Ectodermal cell (in vitro differentiated cells): ENCODE measurements at regions not wholly inside any gene's neighbourhood (a gene's known extent, or its start where the extent isn't known, plus 50 kb on each side); places are given as distances from the start of the nearest gene placed in this dataset.

Experiments used
- H3K27ac ChIP-seq: 2 replicates; pipeline ENCODE4 v1.7.0; 2013; ENCODE audit warnings: mild to moderate bottlenecking, low read depth, low read length; ENCODE audit not compliant: insufficient read depth, poor library complexity, severe bottlenecking
- H3K27me3 ChIP-seq: 2 replicates; pipeline ENCODE4 v1.7.0; 2013; ENCODE audit warnings: mild to moderate bottlenecking, low read length; ENCODE audit not compliant: insufficient read depth, control insufficient read depth, poor library complexity, severe bottlenecking
- H3K36me3 ChIP-seq: one replicate; pipeline ENCODE4 v1.7.0; 2013; ENCODE audit warnings: low read length; ENCODE audit not compliant: control insufficient read depth, insufficient read depth
- H3K4me1 ChIP-seq: one replicate; pipeline ENCODE4 v1.7.0; 2013; ENCODE audit warnings: low read length; ENCODE audit not compliant: control insufficient read depth, insufficient read depth
- H3K4me3 ChIP-seq: 2 replicates; pipeline ENCODE4 v1.7.0; 2013; ENCODE audit warnings: low read depth, low read length, control low read depth; ENCODE audit not compliant: insufficient read depth
- H3K9me3 ChIP-seq: 2 replicates; pipeline ENCODE4 v1.7.0; 2013; ENCODE audit warnings: mild to moderate bottlenecking, low read length, moderate library complexity; ENCODE audit not compliant: control insufficient read depth
- WGBS, 2 experiments: methylation state at CpG; one replicate each; pipeline ENCODE4 v1.1.7; 2013; ENCODE audit warnings: missing lambda C conversion rate in 2 of 2; 5-methylcytosine and 5-hydroxymethylcytosine counted together

GRCh38 chr6:155795173-155795796 is 339.6 kb upstream of the NOX3 start:
- H3K4me3 ChIP-seq = no peak overlapping the region
- H3K27ac ChIP-seq = no peak overlapping the region
- no peaks in the 10 kb centered on the region for H3K4me1 ChIP-seq
- no peaks in the 10 kb centered on the region for H3K9me3 ChIP-seq
- no peaks in the 10 kb centered on the region for H3K27me3 ChIP-seq
- H3K36me3 ChIP-seq = no peaks in the 10 kb centered on the region
- WGBS, 2 experiments = 93 to 96% methylated on average over 8 of the region's 8 CpGs

DNA sequence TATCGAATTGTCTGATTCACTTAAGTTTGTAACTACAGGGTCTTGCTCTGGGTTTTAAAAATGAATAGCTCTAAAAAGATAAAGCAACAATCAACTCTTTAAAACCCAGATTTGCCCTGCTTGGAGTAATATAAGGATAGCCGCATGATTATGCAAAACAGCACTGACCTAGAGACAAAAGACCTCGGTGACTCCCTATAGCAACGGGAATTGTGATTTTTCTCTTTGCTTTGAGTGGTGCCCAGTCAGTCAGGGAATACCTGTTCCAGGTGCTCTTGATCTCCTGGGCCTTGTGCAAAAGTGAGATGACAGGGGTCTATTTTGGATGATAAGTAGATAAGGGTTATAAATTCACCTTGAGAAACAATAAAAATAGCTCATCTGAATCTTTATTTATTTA is 336.3 kb upstream of the NOX3 start:
- H3K27me3 ChIP-seq = no peaks in the 10 kb centered on the region
- H3K4me1 ChIP-seq = no peaks in the 10 kb centered on the region
- WGBS, 2 experiments = 73 to 86% methylated on average over 3 to 4 of the region's 4 CpGs
- no peaks in the 10 kb centered on the region for H3K36me3 ChIP-seq
- H3K27ac ChIP-seq = no peak overlapping the region
- H3K4me3 ChIP-seq = no peak overlapping the region
- H3K9me3 ChIP-seq = no peaks in the 10 kb centered on the region

DNA sequence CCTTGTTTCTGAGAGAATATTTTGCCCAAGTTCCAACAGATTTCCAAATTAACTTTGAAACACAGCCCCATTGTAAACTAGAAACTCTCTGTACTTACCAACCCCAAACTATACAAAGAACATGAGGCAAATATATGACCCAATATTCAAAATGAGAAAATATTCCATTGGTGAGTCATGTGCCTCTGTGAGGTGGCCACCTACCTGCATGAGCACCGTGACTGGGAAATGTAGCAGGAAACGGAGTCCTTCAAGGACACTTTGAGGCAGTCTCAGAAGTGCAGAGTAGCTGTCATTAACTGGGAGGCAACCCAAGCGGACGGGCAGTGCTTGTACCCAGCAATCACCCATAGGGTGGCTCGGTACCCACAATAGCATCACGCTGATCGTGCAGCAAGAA is 335.5 kb upstream of the NOX3 start:
- WGBS, 2 experiments = 78 to 89% methylated on average over 7 of the region's 7 CpGs
- H3K27ac ChIP-seq = no peak overlapping the region
- no peaks in the 10 kb centered on the region for H3K27me3 ChIP-seq
- H3K4me3 ChIP-seq = no peak overlapping the region
- H3K9me3 ChIP-seq = no peaks in the 10 kb centered on the region
- no peaks in the 10 kb centered on the region for H3K4me1 ChIP-seq
- no peaks in the 10 kb centered on the region for H3K36me3 ChIP-seq

GRCh38 chr6:155787168-155787567 is 331.5 kb upstream of the NOX3 start:
- no peaks in the 10 kb centered on the region for H3K4me1 ChIP-seq
- no peak overlapping the region for H3K4me3 ChIP-seq
- no peaks in the 10 kb centered on the region for H3K9me3 ChIP-seq
- H3K27ac ChIP-seq = no peak overlapping the region
- no peaks in the 10 kb centered on the region for H3K27me3 ChIP-seq
- WGBS, 2 experiments = 95 to 96% methylated on average over 5 of the region's 5 CpGs
- no peaks in the 10 kb centered on the region for H3K36me3 ChIP-seq

GRCh38 chr6:155786528-155786927 is 330.9 kb upstream of the NOX3 start:
- WGBS, 2 experiments = 92 to 100% methylated on average over 1 of the region's 1 CpG
- H3K36me3 ChIP-seq = no peaks in the 10 kb centered on the region

GRCh38 chr6:155782739-155783459 is 327.3 kb upstream of the NOX3 start:
- WGBS, 2 experiments = 89 to 93% methylated on average over 6 to 8 of the region's 9 CpGs
- Histone ChIP-seq H3K36me3 (no peaks in the 10 kb centered on the region), H3K4me1 (no peaks in the 10 kb centered on the region), H3K4me3 (no peak overlapping the region), H3K9me3 (no peaks in the 10 kb centered on the region), H3K27me3 (no peaks in the 10 kb centered on the region), H3K27ac (no peak overlapping the region)

More at GRCh38 chr6:155786528-155786927, 330.9 kb upstream of the NOX3 start:
- Histone ChIP-seq H3K9me3 (no peaks in the 10 kb centered on the region), H3K4me1 (no peaks in the 10 kb centered on the region), H3K4me3 (no peak overlapping the region), H3K27ac (no peak overlapping the region), H3K27me3 (no peaks in the 10 kb centered on the region)

DNA sequence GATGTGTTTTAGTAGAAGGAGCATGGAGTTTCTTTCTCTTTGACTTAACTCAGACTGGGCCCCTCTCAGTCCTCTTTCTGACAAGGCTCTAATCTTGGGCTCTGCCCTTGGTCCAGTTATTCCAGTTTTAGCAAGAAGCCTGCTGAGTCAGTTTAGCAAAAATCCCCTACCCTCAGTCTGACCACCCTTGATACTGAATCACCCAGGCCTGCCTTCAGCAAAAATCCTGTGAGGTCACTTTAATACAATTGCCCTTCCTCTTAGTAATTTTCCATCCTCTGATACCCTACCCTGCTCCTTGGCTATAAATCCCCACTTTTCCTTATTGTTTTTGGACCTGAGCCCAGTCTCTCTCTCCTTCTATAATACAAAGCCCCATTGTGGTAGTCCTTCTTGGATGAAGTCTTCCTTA is 326.7 kb upstream of the NOX3 start:
- no peak overlapping the region for H3K27ac ChIP-seq
- no peaks in the 10 kb centered on the region for H3K27me3 ChIP-seq
- no peaks in the 10 kb centered on the region for H3K4me1 ChIP-seq
- H3K9me3 ChIP-seq = no peaks in the 10 kb centered on the region
- no peak overlapping the region for H3K4me3 ChIP-seq
- H3K36me3 ChIP-seq = no peaks in the 10 kb centered on the region

DNA sequence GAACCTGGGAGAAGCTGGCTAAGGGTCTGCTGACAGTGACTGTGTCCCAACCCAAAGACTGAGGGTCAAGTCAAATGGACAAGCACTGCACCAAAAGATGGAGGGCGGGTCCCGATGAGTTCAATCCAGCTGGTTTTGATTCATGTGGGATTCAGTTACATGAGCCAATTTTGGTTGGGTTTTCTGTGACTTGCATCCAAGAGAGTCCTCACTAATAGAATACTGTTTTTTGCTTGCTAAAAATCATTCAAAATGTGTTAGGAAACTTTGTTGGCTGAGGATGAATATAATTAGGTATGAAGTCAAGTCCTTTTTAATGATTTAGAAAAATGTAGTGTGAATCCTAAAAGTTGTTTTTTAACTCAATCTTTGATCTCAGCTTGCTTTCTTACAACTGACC is 323.8 kb upstream of the NOX3 start:
- no peaks in the 10 kb centered on the region for H3K9me3 ChIP-seq
- H3K27ac ChIP-seq = no peak overlapping the region
- H3K4me3 ChIP-seq = no peak overlapping the region
- WGBS, 2 experiments = 96% methylated on average over 2 of the region's 2 CpGs
- no peaks in the 10 kb centered on the region for H3K27me3 ChIP-seq
- H3K36me3 ChIP-seq = no peaks in the 10 kb centered on the region
- no peaks in the 10 kb centered on the region for H3K4me1 ChIP-seq

- no peaks in the 10 kb centered on the region for H3K4me1 ChIP-seq
- H3K27me3 ChIP-seq = no peaks in the 10 kb centered on the region
- WGBS, 2 experiments = 85 to 95% methylated on average over 2 of the region's 2 CpGs
- H3K36me3 ChIP-seq = no peaks in the 10 kb centered on the region
- no peak overlapping the region for H3K27ac ChIP-seq
- no peaks in the 10 kb centered on the region for H3K9me3 ChIP-seq
- H3K4me3 ChIP-seq = no peak overlapping the region
Measured at GRCh38 chr6:155778336-155778735, 322.7 kb upstream of the NOX3 start.

DNA sequence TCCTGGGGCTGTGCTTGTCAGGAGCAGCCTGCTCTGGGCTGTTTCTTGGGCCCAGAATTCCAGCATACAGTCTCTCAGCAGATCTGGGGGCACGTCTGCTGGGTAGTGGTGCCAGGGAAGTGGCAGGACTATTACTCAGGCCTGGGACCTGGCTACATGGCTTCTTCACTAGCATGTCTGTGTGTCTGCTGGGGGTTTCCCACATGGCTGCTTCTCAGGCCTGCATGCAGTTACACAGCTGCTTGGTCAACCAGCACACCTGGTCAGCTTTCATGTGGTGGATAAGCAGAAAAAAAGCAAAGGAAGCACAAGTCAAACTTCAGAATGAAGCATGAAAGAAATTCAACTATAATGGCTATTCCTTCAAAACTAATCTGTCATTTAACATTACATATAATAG is 316.2 kb upstream of the NOX3 start:
- Histone ChIP-seq H3K9me3 (no peaks in the 10 kb centered on the region), H3K27me3 (no peaks in the 10 kb centered on the region), H3K4me1 (no peaks in the 10 kb centered on the region), H3K4me3 (no peak overlapping the region), H3K27ac (no peak overlapping the region), H3K36me3 (no peaks in the 10 kb centered on the region)
- 92 to 95% methylated on average over 1 of the region's 1 CpG for WGBS, 2 experiments
